Natural killer cell treated with Interleukin-12 subunit alpha and Interleukin-12 subunit beta and Interleukin-15 and Interleukin-18, amount 100 ng/mL, for 72 hours (primary cell): ENCODE measurements at regions not wholly inside any gene's neighbourhood (a gene's known extent, or its start where the extent isn't known, plus 50 kb on each side); places are given as distances from the start of the nearest gene placed in this dataset.
"Not testable (repeated sequence)": the region's sequence is repeated elsewhere in the genome, so short reads cannot be mapped to it uniquely, and the experiment has no call there.

Source experiments
- ATAC-seq, 2 donors: fragments of 150-1000 bp; cut with Tn5 transposase in 1 of 2; sonication (Bioruptor Pico), chemical (Tn5 transposase) in 1 of 2; 2 replicates each; pipeline ENCODE4 v1.10.0; 2021
- DNase-seq: peaks from one replicate; pipeline ENCODE4 v3.0.0; 2022; ENCODE audit warnings: low spot score
- H3K27ac Mint-ChIP-seq, 2 donors: 1 replicate in 1 of 2; 2 replicates in 1 of 2; pipeline ENCODE4 v1.8.0; 2022; ENCODE audit warnings: mixed read lengths in 2 of 2, mild to moderate bottlenecking in 1 of 2, moderate library complexity in 1 of 2
- H3K27me3 Mint-ChIP-seq, 2 donors: 1 replicate in 1 of 2; 2 replicates in 1 of 2; pipeline ENCODE4 v1.8.0; 2022; ENCODE audit warnings: mixed read lengths in 2 of 2
- H3K36me3 Mint-ChIP-seq: one replicate; pipeline ENCODE4 v1.8.0; 2022; ENCODE audit warnings: mixed read lengths
- H3K4me1 Mint-ChIP-seq, 2 donors: 1 replicate in 1 of 2; 2 replicates in 1 of 2; pipeline ENCODE4 v1.8.0; 2022; ENCODE audit warnings: low read depth in 2 of 2, mixed read lengths in 2 of 2, mild to moderate bottlenecking in 1 of 2
- H3K4me3 Mint-ChIP-seq: one replicate; pipeline ENCODE4 v1.8.0; 2022; ENCODE audit warnings: mixed read lengths
- H3K9me3 Mint-ChIP-seq: 2 replicates; pipeline ENCODE4 v1.8.0; 2022; ENCODE audit warnings: mixed read lengths

GRCh38 chr6:140816681-140817080 lies 1316.0 kb upstream of the GJE1 start:
- Mint-ChIP-seq H3K36me3 (no peaks in the 10 kb centered on the region), H3K9me3 (peaks cover 2% of the 10 kb centered on the region), H3K27ac (no peak overlapping the region), H3K4me1 (peaks cover 0 to 3% of the 10 kb centered on the region in 2 donors), H3K4me3 (no peak overlapping the region), H3K27me3 (no peaks in the 10 kb centered on the region)
- DNase-seq (no peak), ATAC-seq (no peak)

DNA sequence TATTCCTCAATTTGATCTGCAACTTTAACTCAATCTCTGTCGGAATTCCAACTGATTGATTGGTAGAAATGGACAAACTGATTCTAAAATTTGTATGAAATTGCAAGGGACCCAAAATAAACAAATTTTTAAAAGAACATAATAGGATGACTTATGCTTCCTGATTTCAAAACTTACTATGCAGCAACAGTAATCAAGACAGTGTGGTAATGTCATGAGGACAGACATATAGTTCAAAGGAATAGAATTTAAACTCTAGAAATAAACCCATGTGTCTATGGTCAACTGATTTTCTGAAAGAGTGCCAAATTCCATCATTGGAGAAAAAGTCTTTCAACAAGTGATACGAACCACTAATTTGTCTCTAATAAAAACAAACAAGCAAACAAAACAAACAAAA lies 1320.1 kb upstream of the GJE1 start:
- Mint-ChIP-seq H3K27ac (no peak overlapping the region), H3K4me3 (no peak overlapping the region)

DNA sequence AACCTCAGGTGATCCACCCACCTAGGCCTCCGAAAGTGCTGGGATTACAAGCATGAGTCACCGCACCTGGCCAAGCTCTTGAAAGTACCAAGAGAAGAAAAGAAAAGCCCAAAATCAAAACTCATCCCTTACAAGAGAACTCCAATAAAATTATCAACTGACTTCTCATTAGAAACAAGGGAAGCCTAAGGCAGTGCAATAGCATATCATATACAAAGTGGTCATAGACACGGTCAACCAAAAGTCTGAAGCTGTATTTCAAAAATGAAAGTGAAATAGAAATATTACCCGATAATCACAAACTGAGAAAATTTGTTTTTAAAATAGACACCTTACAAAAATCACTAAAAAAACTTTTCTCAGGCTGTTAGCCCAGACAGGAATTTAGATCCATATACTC lies 1321.1 kb upstream of the GJE1 start:
- H3K4me3 Mint-ChIP-seq: no peak overlapping the region

More for the DNA sequence above, 1320.1 kb upstream of the GJE1 start:
- Mint-ChIP-seq H3K4me1 (peaks cover 14 to 24% of the 10 kb centered on the region in 2 donors), H3K27me3 (peaks cover 0 to 7% of the 10 kb centered on the region in 2 donors), H3K36me3 (no peaks in the 10 kb centered on the region), H3K9me3 (peaks cover 4% of the 10 kb centered on the region)
- no peak for DNase-seq
- ATAC-seq: no peak

GRCh38 chr6:140809694-140810101 lies 1323.0 kb upstream of the GJE1 start:
- DNase-seq: no peak
- Mint-ChIP-seq H3K36me3 (no peaks in the 10 kb centered on the region), H3K4me1 (peaks cover 14 to 24% of the 10 kb centered on the region in 2 donors), H3K9me3 (peaks cover 4% of the 10 kb centered on the region), H3K27ac (peak overlapping the region; percentile 24 to 41), H3K27me3 (peaks cover 0 to 7% of the 10 kb centered on the region in 2 donors), H3K4me3 (peak overlapping the region; percentile 20)
- ATAC-seq: peak; percentile 98

More for the DNA sequence above, 1321.1 kb upstream of the GJE1 start:
- H3K27me3 Mint-ChIP-seq: peaks cover 0 to 7% of the 10 kb centered on the region in 2 donors
- peaks cover 14 to 24% of the 10 kb centered on the region in 2 donors for H3K4me1 Mint-ChIP-seq
- DNase-seq (no peak), ATAC-seq (no peak)
- no peak overlapping the region for H3K27ac Mint-ChIP-seq
- H3K36me3 Mint-ChIP-seq: no peaks in the 10 kb centered on the region
- H3K9me3 Mint-ChIP-seq: peaks cover 4% of the 10 kb centered on the region

GRCh38 chr6:140806431-140806830 lies 1326.3 kb upstream of the GJE1 start:
- ATAC-seq: no peak
- Mint-ChIP-seq H3K27ac (no peak overlapping the region), H3K9me3 (peaks cover 5% of the 10 kb centered on the region), H3K27me3 (peaks cover 0 to 7% of the 10 kb centered on the region in 2 donors), H3K4me1 (peaks cover 14 to 20% of the 10 kb centered on the region in 2 donors), H3K4me3 (no peak overlapping the region), H3K36me3 (no peaks in the 10 kb centered on the region)
- DNase-seq: no peak

DNA sequence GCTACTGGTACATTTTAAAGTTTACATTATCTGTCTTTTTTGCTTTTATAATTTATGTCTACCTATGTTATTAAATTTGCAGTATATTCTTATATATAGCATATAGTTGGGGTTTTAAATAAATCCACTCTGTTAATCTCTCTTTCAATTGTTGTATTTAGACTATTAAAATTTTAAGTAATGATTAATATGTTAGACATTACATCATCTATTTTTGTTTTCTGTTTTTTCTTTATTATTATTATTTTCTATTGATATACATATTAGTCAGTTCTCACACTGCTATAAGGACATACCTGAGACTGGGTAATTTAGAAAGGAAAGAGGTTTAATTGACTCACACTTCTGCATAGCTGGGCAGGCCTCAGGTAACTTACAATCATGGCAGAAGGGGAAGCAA lies 1338.2 kb upstream of the GJE1 start:
- ATAC-seq: no peak
- H3K27me3 Mint-ChIP-seq: no peaks in the 10 kb centered on the region
- no peaks in the 10 kb centered on the region for H3K36me3 Mint-ChIP-seq
- no peak overlapping the region for H3K4me3 Mint-ChIP-seq
- peaks cover 10% of the 10 kb centered on the region for H3K9me3 Mint-ChIP-seq
- no peak overlapping the region for H3K27ac Mint-ChIP-seq
- no peaks in the 10 kb centered on the region for H3K4me1 Mint-ChIP-seq
- no peak for DNase-seq

DNA sequence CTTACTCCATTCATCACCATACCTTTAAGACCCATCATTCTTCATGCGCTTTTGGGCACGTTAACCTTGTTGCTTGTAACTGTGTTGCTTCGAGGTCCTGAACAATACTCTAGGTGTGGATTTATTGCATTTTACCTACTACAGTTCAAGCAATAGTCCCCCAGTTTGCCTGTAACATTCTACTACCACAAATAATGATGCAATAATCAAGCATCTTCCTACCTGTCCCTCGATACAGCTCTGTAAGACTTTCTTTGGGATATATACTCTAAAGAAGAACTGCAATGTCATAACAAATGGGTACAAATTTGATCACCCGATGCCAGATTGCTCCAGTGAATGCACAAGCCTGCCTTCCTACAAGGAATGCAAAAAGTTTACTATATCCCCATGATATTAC lies 1342.6 kb upstream of the GJE1 start:
- Mint-ChIP-seq H3K36me3 (no peaks in the 10 kb centered on the region), H3K4me1 (no peaks in the 10 kb centered on the region), H3K4me3 (no peak overlapping the region), H3K27me3 (no peaks in the 10 kb centered on the region), H3K27ac (no peak overlapping the region), H3K9me3 (peaks cover 6% of the 10 kb centered on the region)
- no peak for DNase-seq
- ATAC-seq: no peak

GRCh38 chr6:140789466-140789865 lies 1343.3 kb upstream of the GJE1 start:
- DNase-seq (no peak), ATAC-seq (no peak)
- Mint-ChIP-seq H3K36me3 (no peaks in the 10 kb centered on the region), H3K4me1 (no peaks in the 10 kb centered on the region), H3K27ac (no peak overlapping the region), H3K27me3 (no peaks in the 10 kb centered on the region), H3K4me3 (no peak overlapping the region), H3K9me3 (peaks cover 8% of the 10 kb centered on the region)

- peaks cover 4% of the 10 kb centered on the region for H3K9me3 Mint-ChIP-seq
- H3K27ac Mint-ChIP-seq: no peak overlapping the region
- no peak overlapping the region for H3K4me3 Mint-ChIP-seq
- no peaks in the 10 kb centered on the region for H3K27me3 Mint-ChIP-seq
- ATAC-seq (no peak), DNase-seq (no peak)
- no peaks in the 10 kb centered on the region for H3K4me1 Mint-ChIP-seq
- H3K36me3 Mint-ChIP-seq: no peaks in the 10 kb centered on the region
Measured at GRCh38 chr6:140785926-140786325, 1346.8 kb upstream of the GJE1 start.

DNA sequence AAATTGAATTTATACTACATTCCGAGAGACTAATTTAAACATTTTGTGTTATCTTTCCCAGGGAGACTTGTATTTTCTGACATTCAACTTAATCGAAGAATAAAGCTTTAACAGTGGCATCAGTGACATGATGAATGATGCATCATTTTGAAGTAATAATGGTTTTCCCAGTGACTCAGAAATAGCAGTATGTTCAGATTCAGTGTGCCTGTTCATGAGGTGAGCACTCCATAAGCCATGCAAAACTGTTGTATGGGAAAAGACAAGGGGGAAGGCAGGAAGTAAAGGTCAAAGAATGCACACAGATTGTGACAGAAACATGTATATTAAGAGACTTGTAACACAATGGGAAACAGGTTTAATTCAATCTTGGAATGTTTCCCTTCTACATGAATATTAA lies 1348.2 kb upstream of the GJE1 start:
- no peaks in the 10 kb centered on the region for H3K4me1 Mint-ChIP-seq
- ATAC-seq (no peak), DNase-seq (no peak)
- H3K36me3 Mint-ChIP-seq: no peaks in the 10 kb centered on the region
- H3K4me3 Mint-ChIP-seq: no peak overlapping the region
- H3K27me3 Mint-ChIP-seq: no peaks in the 10 kb centered on the region
- peaks cover 4% of the 10 kb centered on the region for H3K9me3 Mint-ChIP-seq
- no peak overlapping the region for H3K27ac Mint-ChIP-seq

- H3K36me3 Mint-ChIP-seq, DNase-seq, H3K27ac Mint-ChIP-seq, ATAC-seq, H3K9me3 Mint-ChIP-seq, H3K4me3 Mint-ChIP-seq, H3K4me1 Mint-ChIP-seq, H3K27me3 Mint-ChIP-seq: not testable (repeated sequence)
Measured at GRCh38 chr6:140783504-140783903, 1349.2 kb upstream of the GJE1 start.

DNA sequence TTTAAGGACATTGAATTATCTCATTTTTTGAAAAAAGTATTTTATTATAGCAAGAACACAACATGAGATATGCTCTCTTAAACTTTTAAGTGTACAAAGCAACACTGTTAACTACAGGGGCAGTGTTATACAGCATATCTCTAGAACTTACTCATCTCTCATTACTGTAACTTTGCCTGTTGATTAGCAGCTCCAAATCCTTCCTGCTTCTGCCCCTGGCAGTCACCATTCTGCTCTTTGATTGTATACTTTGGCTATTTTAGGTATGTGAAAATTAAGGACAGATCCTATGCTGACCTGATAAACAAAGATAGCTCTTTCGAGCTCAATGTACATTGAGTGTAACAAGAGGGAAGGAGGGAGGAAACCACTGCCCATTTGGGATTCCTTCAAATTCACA lies 1349.8 kb upstream of the GJE1 start:
- DNase-seq (no peak), ATAC-seq (no peak)
- no peaks in the 10 kb centered on the region for H3K4me1 Mint-ChIP-seq
- no peaks in the 10 kb centered on the region for H3K27me3 Mint-ChIP-seq
- H3K27ac Mint-ChIP-seq: no peak overlapping the region
- no peak overlapping the region for H3K4me3 Mint-ChIP-seq
- H3K36me3 Mint-ChIP-seq: no peaks in the 10 kb centered on the region
- H3K9me3 Mint-ChIP-seq: peaks cover 4% of the 10 kb centered on the region

DNA sequence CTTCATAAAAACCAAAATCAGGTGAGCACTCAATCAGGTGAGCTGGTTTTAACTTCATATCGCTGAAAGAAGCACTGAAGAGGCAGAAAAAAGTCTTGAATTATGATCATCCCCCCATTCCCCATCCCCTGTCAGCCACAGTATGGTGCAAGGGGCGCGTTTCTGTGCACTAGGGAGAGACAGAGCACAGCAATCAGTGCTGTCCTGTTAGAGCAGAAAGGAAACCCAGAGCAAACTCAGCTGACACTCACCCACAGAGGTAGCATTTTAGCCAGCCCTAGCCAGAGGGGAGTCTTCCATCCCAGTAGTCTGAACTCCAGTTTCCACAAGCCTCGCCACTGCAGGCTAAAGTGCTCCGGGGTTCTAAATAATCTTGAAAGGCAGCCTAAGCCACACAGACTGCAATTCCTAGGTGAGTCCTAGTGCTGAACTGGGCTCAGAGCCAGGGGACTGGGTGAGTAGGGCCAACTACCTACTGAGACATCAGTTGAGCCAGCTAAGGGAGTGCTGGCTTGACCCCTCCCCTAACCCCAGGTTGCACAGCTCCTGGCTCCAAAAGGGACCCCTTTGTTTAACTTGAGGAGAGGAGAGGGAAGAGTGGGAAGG lies 1352.6 kb upstream of the GJE1 start:
- H3K27me3 Mint-ChIP-seq: peaks cover 1 to 9% of the 10 kb centered on the region in 2 donors
- no peaks in the 10 kb centered on the region for H3K36me3 Mint-ChIP-seq
- H3K4me1 Mint-ChIP-seq: peaks cover 0 to 2% of the 10 kb centered on the region in 2 donors
- ATAC-seq: peak in 1 of 2 donors; percentile 36
- H3K9me3 Mint-ChIP-seq: peaks cover 4% of the 10 kb centered on the region
- no peak overlapping the region for H3K4me3 Mint-ChIP-seq
- DNase-seq: no peak
- no peak overlapping the region for H3K27ac Mint-ChIP-seq

GRCh38 chr6:140779341-140779740 lies 1353.4 kb upstream of the GJE1 start:
- peaks cover 2 to 9% of the 10 kb centered on the region in 2 donors for H3K27me3 Mint-ChIP-seq
- no peak overlapping the region for H3K27ac Mint-ChIP-seq
- H3K4me3 Mint-ChIP-seq: no peak overlapping the region
- H3K36me3 Mint-ChIP-seq: no peaks in the 10 kb centered on the region
- ATAC-seq (no peak), DNase-seq (no peak)
- peaks cover 5 to 7% of the 10 kb centered on the region in 2 donors for H3K4me1 Mint-ChIP-seq
- peaks cover 1% of the 10 kb centered on the region for H3K9me3 Mint-ChIP-seq

DNA sequence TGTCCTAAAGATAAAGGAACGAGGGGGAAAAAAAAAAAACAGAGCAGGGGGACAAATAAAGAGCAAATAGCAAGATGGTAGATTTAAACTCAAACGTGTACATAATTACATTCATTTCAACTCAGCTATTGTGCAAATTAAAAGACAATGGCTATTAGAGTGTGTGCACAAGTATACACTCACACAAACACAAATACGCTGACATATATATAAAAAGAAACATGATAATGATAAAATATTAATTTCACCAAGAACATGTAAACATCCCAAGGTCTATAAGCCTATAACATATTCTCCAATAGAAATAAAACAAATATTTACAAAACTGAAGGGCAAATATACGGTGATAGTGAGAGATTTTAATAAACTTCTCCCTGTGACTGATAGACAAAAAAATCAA lies 1354.9 kb upstream of the GJE1 start:
- Mint-ChIP-seq H3K27me3 (peaks cover 2 to 9% of the 10 kb centered on the region in 2 donors), H3K4me3 (no peak overlapping the region), H3K36me3 (no peaks in the 10 kb centered on the region), H3K9me3 (no peaks in the 10 kb centered on the region), H3K27ac (no peak overlapping the region), H3K4me1 (peaks cover 11 to 16% of the 10 kb centered on the region in 2 donors)
- no peak for DNase-seq
- no peak for ATAC-seq
